ENCODE measurements at regions not wholly inside any gene's neighbourhood (a gene's known extent, or its start where the extent isn't known, plus 50 kb on each side); places are given as distances from the start of the nearest gene placed in this dataset.
A peak's percentile ranks its signal among the peaks of the same experiment; 100 is the strongest.

- Histone ChIP-seq H3K9me2 (ENCODE audit: insufficient read depth) (no peaks in the 10 kb centered on the region), H3K9ac (ENCODE audit: low read length) (0 out of 2 replicates have a peak overlapping the region, but pooled peaks have one; percentile 7), H2AFZ (ENCODE audit: low read depth, low read length, poor library complexity, severe bottlenecking) (peak overlapping the region; percentile 52), H4K20me1 (ENCODE audit: insufficient read depth) (no peaks in the 10 kb centered on the region), H3K27me3 (ENCODE audit: insufficient read depth, low read length) (no peaks in the 10 kb centered on the region), H3K4me3 (replicated peaks in 1 of 2; ENCODE audit: low read depth in 1 of 2, low read length in 2 of 2) (no peak overlapping the region), H3K27ac (ENCODE audit: low read depth, low read length) (no peak overlapping the region; the same call in 1 of the 2 replicates), H3K36me3 (ENCODE audit: control insufficient read depth in 1 of 2, insufficient read depth in 2 of 2, low read length in 2 of 2) (no peaks in the 10 kb centered on the region), H3K79me2 (ENCODE audit: insufficient read depth, low read length) (no peaks in the 10 kb centered on the region), H3K4me2 (ENCODE audit: low read length) (peak overlapping the region; percentile 50), H3K4me1 (ENCODE audit: control insufficient read depth in 1 of 2, insufficient read depth in 2 of 2, low read length in 2 of 2) (peaks cover 2 to 19% of the 10 kb centered on the region in 2 experiments; a peak in 2 of 4 replicates), H3K9me3 (ENCODE audit: control insufficient read depth in 1 of 2, insufficient read depth in 1 of 2, low read depth in 1 of 2, low read length in 2 of 2) (no peaks in the 10 kb centered on the region)
- peak; percentile 35 for DNase-seq (ENCODE audit: low read depth, low spot score)
- intact Hi-C loops (cut with micrococcal nuclease): no loop called here
- CTCF ChIA-PET: interaction anchor here (1.4 kb wide), 1 partner anchor 321 kb away, joined by 4 read pairs; no protein-coding TSS in a partner anchor
- RAD21 ChIA-PET (ENCODE audit: low non-redundant PET in 1 of 2, low total read pairs in 2 of 2, uncharacterized antibody in 2 of 2, unreplicated experiment in 2 of 2): no interaction called here
- peak; percentile 85 for ATAC-seq
- no TSS peak for BruUV-seq (replicated peaks)
- POLR2A ChIA-PET: interaction anchor here (1.0 kb wide), 1 partner anchor 14 kb away, joined by 3 read pairs; no protein-coding TSS in a partner anchor
- TF ChIP-seq POLR2A (IDR thresholded peaks at IDR 0.05; ENCODE audit: borderline replicate concordance, extremely low read depth, insufficient read depth, insufficient read length) (no peak), CBX3 (IDR thresholded peaks at IDR 0.05; ENCODE audit: low read depth) (peak; percentile 57; the same call in 1 of the 2 replicates)
These were observed 491.6 kb upstream of the AADAT start for GRCh38 chr4:170581322-170581721.

GRCh38 chr4:170580651-170581050, 490.9 kb upstream of the AADAT start:
- no peaks in the 10 kb centered on the region for H4K20me1 ChIP-seq (ENCODE audit: insufficient read depth)
- BruUV-seq (replicated peaks): no TSS peak
- H3K4me2 ChIP-seq (ENCODE audit: low read length): peak overlapping the region; percentile 50; the same call in 1 of the 2 replicates
- no peak for ATAC-seq
- DNase-seq (ENCODE audit: low read depth, low spot score): no peak
- no peak overlapping the region for H2AFZ ChIP-seq (ENCODE audit: low read depth, low read length, poor library complexity, severe bottlenecking)
- H3K9me2 ChIP-seq (ENCODE audit: insufficient read depth): no peaks in the 10 kb centered on the region
- POLR2A ChIA-PET: no interaction called here
- H3K4me3 ChIP-seq (replicated peaks in 1 of 2; ENCODE audit: low read depth in 1 of 2, low read length in 2 of 2): no peak overlapping the region
- TF ChIP-seq ATF3 (IDR thresholded peaks at IDR 0.05) (no peak), MAX (IDR thresholded peaks at IDR 0.05) (no peak), RAD21 (IDR thresholded peaks at IDR 0.05; ENCODE audit: low read depth) (no peak), CTCF (IDR thresholded peaks at IDR 0.05 in 2 of 3, conservative IDR thresholded peaks at IDR 0.05 in 1 of 3; ENCODE audit: borderline replicate concordance in 1 of 3, insufficient read depth in 1 of 3, low read depth in 2 of 3, low read length in 2 of 3) (peak in 1 of 3 experiments; percentile 30; a peak in 2 of 6 replicates)
- H3K27me3 ChIP-seq (ENCODE audit: insufficient read depth, low read length): no peaks in the 10 kb centered on the region
- no peaks in the 10 kb centered on the region for H3K36me3 ChIP-seq (ENCODE audit: control insufficient read depth in 1 of 2, insufficient read depth in 2 of 2, low read length in 2 of 2)
- H3K27ac ChIP-seq (ENCODE audit: low read depth, low read length): no peak overlapping the region
- H3K79me2 ChIP-seq (ENCODE audit: insufficient read depth, low read length): no peaks in the 10 kb centered on the region
- no peak overlapping the region for H3K9ac ChIP-seq (ENCODE audit: low read length)
- H3K4me1 ChIP-seq (ENCODE audit: control insufficient read depth in 1 of 2, insufficient read depth in 2 of 2, low read length in 2 of 2): peaks cover 2 to 19% of the 10 kb centered on the region in 2 experiments; a peak in 2 of 4 replicates
- intact Hi-C loops (cut with micrococcal nuclease): no loop called here
- CTCF ChIA-PET: no interaction called here
- no peaks in the 10 kb centered on the region for H3K9me3 ChIP-seq (ENCODE audit: control insufficient read depth in 1 of 2, insufficient read depth in 1 of 2, low read depth in 1 of 2, low read length in 2 of 2)
- RAD21 ChIA-PET (ENCODE audit: low non-redundant PET in 1 of 2, low total read pairs in 2 of 2, uncharacterized antibody in 2 of 2, unreplicated experiment in 2 of 2): no interaction called here
